ENCODE measurements at regions not wholly inside any gene's neighbourhood (a gene's known extent, or its start where the extent isn't known, plus 50 kb on each side); places are given as distances from the start of the nearest gene placed in this dataset.

GRCh38 chr6:95948324-95948723 lies 67.5 kb upstream of the FUT9 start:
- Histone ChIP-seq H3F3A (ENCODE audit: insufficient read depth, low read length, poor library complexity, severe bottlenecking) (no peaks in the 10 kb centered on the region), H3K9me3 (ENCODE audit: low read length) (no peaks in the 10 kb centered on the region), H3K9ac (ENCODE audit: low read length) (no peak overlapping the region), H3K4me2 (ENCODE audit: low read length) (no peak overlapping the region), H2AFZ (ENCODE audit: low read depth, low read length) (no peak overlapping the region), H3K27me3 (ENCODE audit: insufficient read depth, low read depth, low read length) (no peaks in the 10 kb centered on the region), H3K79me2 (replicated peaks; ENCODE audit: insufficient read depth, low read length) (no peaks in the 10 kb centered on the region), H3K9me2 (ENCODE audit: insufficient read depth, low read length) (no peaks in the 10 kb centered on the region), H3K27ac (ENCODE audit: low read length) (no peak overlapping the region), H4K20me1 (ENCODE audit: insufficient read depth) (no peaks in the 10 kb centered on the region), H3K4me3 (ENCODE audit: low read length) (no peak overlapping the region), H3K36me3 (ENCODE audit: insufficient read depth, low read length) (no peaks in the 10 kb centered on the region)
- TF ChIP-seq RAD21 (conservative IDR thresholded peaks at IDR 0.05) (no peak), EP300 (conservative IDR thresholded peaks at IDR 0.05; ENCODE audit: poor library complexity, severe bottlenecking) (no peak), POLR2AphosphoS5 (IDR thresholded peaks at IDR 0.05) (no peak), CTCF (IDR thresholded peaks at IDR 0.05; ENCODE audit: poor library complexity, severe bottlenecking) (no peak), EZH2 (IDR thresholded peaks at IDR 0.05; ENCODE audit: borderline replicate concordance, insufficient read depth, low read length, poor library complexity, severe bottlenecking) (no peak), SMC3 (conservative IDR thresholded peaks at IDR 0.05; ENCODE audit: poor library complexity) (no peak), MXI1 (conservative IDR thresholded peaks at IDR 0.05; ENCODE audit: poor library complexity, severe bottlenecking) (no peak), REST (IDR thresholded peaks at IDR 0.05; ENCODE audit: borderline replicate concordance) (no peak), TAF1 (IDR thresholded peaks at IDR 0.05; ENCODE audit: low read depth) (no peak)

GRCh38 chr6:95949985-95950384 lies 65.8 kb upstream of the FUT9 start:
- Histone ChIP-seq H4K20me1 (ENCODE audit: insufficient read depth) (no peaks in the 10 kb centered on the region), H3K36me3 (ENCODE audit: insufficient read depth, low read length) (no peaks in the 10 kb centered on the region), H2AFZ (ENCODE audit: low read depth, low read length) (no peak overlapping the region), H3K9me3 (ENCODE audit: low read length) (no peaks in the 10 kb centered on the region), H3K27me3 (ENCODE audit: insufficient read depth, low read depth, low read length) (no peaks in the 10 kb centered on the region), H3K9ac (ENCODE audit: low read length) (no peak overlapping the region), H3K9me2 (ENCODE audit: insufficient read depth, low read length) (no peaks in the 10 kb centered on the region), H3K27ac (ENCODE audit: low read length) (no peak overlapping the region), H3K4me3 (ENCODE audit: low read length) (no peak overlapping the region), H3K4me2 (ENCODE audit: low read length) (no peak overlapping the region), H3F3A (ENCODE audit: insufficient read depth, low read length, poor library complexity, severe bottlenecking) (no peaks in the 10 kb centered on the region), H3K79me2 (replicated peaks; ENCODE audit: insufficient read depth, low read length) (no peaks in the 10 kb centered on the region)
- TF ChIP-seq MXI1 (conservative IDR thresholded peaks at IDR 0.05; ENCODE audit: poor library complexity, severe bottlenecking): no peak
- no peak for TF ChIP-seq EZH2 (IDR thresholded peaks at IDR 0.05; ENCODE audit: borderline replicate concordance, insufficient read depth, low read length, poor library complexity, severe bottlenecking)
- no peak for TF ChIP-seq POLR2AphosphoS5 (IDR thresholded peaks at IDR 0.05)
- no peak for TF ChIP-seq CTCF (IDR thresholded peaks at IDR 0.05; ENCODE audit: poor library complexity, severe bottlenecking)
- TF ChIP-seq RAD21 (conservative IDR thresholded peaks at IDR 0.05): no peak
- TF ChIP-seq SMC3 (conservative IDR thresholded peaks at IDR 0.05; ENCODE audit: poor library complexity): no peak
- TF ChIP-seq REST (IDR thresholded peaks at IDR 0.05; ENCODE audit: borderline replicate concordance): no peak
- no peak for TF ChIP-seq TAF1 (IDR thresholded peaks at IDR 0.05; ENCODE audit: low read depth)
- TF ChIP-seq EP300 (conservative IDR thresholded peaks at IDR 0.05; ENCODE audit: poor library complexity, severe bottlenecking): no peak
